Smooth muscle cell of the brain vasculature (primary cell): ENCODE measurements at regions not wholly inside any gene's neighbourhood (a gene's known extent, or its start where the extent isn't known, plus 50 kb on each side); places are given as distances from the start of the nearest gene placed in this dataset.
A peak's percentile ranks its signal among the peaks of the same experiment; 100 is the strongest.
"Not testable (repeated sequence)": the region's sequence is repeated elsewhere in the genome, so short reads cannot be mapped to it uniquely, and the experiment has no call there.

Source experiments
- DNase-seq: peaks from one replicate; pipeline ENCODE4 v3.0.0-alpha.2; 2012; ENCODE audit warnings: low read depth, low spot score

DNA sequence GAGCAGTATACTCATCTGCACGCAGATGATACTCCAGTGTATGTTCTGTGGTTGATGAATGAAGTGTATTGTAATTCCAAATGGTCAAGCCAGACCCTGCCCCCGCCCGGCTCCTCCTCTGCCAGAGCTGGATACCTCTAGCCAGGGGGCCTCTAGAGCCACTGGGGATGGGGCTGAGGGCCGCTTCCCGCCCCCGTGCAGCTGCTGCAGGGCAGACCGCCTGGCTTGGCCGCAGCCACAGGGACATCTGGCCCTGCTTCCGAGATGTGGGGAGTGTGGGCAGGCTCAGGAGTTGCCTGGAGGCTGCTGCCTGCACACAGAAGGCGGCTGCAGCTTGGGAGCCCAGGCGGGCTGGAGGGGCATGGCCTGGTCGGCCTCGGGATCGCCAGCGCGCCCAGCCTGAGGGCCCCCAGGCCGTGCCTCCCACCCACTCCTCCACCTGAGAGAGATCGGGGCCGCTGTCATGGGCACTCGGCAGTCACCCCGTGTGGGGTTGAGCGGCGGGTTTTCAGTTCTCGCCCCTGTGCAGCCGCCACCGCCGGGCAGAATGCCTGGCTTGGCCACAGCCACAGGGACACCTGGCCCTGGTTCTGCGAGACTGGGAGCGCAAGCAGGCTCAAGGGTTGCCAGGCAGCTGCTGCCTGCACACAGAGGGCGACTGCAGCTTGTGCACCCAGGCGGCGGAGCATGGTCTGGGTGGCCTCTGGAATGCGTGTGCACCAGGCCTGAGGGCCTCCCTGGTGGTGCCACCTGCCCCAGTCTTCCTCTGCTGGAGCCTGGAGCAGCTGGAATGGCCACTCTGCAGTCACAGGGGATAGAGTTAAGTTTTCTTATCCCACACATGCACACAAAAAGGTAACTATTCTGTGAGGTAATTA lies 1643.7 kb downstream of the SPATA31A7 start:
- not testable (repeated sequence) for DNase-seq

DNA sequence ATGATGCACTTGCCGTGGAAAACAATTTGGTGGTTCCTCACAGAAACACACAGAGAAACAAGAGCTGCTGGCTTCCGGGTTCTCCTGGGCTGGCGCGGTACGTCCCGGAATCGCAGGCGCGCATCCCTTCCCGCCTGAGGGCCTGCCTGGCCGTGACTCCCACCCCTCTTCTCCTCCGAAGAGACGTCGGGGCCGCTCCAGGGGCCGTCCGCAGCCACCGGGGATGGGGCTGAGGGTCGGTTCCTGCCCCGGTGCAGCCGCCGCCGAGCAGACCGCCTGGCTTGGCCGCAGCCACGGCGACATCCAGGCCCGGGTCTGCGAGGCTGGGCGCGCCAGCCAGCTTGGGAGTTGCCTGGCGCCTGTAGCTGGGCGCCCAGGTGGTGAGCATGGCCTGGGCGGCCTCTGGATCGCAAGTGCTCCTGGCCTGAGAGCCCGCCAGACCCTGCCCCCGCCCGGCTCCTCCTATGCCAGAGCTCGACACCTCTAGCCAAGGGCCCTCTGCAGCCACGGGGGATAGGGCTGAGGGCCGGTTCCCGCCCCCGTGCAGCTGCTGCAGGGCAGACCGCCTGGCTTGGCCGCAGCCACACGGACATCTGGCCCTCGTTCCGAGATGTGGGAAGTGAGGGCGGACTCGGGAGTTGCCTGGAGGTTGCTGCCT lies 1647.5 kb downstream of the SPATA31A7 start:
- DNase-seq: not testable (repeated sequence)

GRCh38 chr9:62838024-62838718 lies 1648.3 kb downstream of the SPATA31A7 start:
- peak; percentile 13 for DNase-seq

DNA sequence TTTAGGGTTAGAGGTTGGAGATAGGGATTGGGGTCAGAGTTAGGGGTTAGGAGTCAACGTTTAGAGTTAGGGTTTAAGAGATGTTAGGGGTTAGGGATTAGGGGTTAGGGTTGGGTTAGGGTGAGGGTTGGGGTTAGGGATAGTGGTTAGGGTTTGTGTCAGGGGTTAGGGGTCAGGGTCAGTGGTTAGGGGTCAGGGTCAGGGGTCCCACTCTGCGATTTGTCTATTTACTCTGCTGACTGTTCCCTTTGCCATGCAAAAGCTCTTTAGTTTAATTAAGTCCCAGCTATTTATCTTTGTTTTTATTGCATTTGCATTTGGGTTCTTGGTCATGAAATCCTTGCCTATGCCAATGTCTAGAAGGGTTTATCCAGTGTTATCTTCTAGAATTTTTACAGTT lies 1649.3 kb downstream of the SPATA31A7 start:
- not testable (repeated sequence) for DNase-seq

GRCh38 chr9:62843145-62843544 lies 1653.3 kb downstream of the SPATA31A7 start:
- not testable (repeated sequence) for DNase-seq

DNA sequence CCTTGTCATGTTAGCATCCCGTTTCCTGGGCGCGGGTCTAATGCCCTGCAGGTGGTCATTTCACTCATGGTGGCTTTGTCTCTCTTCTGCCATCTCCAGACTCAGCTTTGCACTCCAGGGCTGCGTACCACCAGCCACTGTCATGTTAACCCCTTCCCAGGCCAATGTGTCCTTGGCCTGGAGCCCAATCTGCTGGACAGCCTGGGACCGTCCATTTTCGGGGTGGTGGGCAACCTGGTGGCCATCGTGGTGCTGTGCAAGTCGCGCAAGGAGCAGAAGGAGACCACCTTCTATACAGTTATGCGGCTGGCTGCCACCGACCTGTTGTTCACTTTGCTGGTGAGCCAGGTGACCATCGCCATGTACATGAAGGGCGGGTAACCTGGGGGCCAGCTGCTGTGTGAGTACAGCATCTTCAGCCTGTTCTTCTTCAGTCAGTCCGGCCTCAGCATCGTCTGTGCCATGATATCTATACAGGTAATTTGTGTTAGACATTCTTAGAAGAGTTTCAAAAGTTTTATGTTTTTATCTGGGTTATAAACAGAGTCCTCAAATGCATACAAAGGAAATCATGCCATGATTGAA lies 1654.0 kb downstream of the SPATA31A7 start:
- not testable (repeated sequence) for DNase-seq

- not testable (repeated sequence) for DNase-seq
These were observed 1654.9 kb downstream of the SPATA31A7 start for GRCh38 chr9:62844681-62845185.

- DNase-seq: not testable (repeated sequence)
These were observed 1658.4 kb downstream of the SPATA31A7 start for GRCh38 chr9:62848258-62848657.

DNA sequence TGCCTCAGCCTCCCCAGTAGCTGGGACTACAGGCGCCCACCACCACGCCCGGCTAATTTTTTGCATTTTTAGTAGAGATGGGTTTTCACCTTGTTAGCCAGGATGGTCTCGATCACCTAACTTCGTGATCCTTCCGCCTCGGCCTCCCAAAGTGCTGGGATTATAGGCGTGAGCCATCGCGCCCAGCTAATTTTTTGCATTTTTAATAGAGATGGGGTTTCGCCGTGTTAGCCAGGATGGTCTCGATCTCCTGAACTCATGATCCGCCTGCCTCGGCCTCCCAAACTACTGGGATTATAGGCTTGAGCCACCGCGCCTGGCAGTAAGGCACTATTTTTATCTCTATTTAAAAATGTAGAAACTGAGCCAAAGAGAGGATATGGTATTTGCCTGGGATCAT lies 1660.2 kb downstream of the SPATA31A7 start:
- not testable (repeated sequence) for DNase-seq

GRCh38 chr9:62857280-62857679 lies 1667.4 kb downstream of the SPATA31A7 start:
- not testable (repeated sequence) for DNase-seq

- DNase-seq: not testable (repeated sequence)
These were observed 1668.4 kb downstream of the SPATA31A7 start for GRCh38 chr9:62858240-62858639.

DNA sequence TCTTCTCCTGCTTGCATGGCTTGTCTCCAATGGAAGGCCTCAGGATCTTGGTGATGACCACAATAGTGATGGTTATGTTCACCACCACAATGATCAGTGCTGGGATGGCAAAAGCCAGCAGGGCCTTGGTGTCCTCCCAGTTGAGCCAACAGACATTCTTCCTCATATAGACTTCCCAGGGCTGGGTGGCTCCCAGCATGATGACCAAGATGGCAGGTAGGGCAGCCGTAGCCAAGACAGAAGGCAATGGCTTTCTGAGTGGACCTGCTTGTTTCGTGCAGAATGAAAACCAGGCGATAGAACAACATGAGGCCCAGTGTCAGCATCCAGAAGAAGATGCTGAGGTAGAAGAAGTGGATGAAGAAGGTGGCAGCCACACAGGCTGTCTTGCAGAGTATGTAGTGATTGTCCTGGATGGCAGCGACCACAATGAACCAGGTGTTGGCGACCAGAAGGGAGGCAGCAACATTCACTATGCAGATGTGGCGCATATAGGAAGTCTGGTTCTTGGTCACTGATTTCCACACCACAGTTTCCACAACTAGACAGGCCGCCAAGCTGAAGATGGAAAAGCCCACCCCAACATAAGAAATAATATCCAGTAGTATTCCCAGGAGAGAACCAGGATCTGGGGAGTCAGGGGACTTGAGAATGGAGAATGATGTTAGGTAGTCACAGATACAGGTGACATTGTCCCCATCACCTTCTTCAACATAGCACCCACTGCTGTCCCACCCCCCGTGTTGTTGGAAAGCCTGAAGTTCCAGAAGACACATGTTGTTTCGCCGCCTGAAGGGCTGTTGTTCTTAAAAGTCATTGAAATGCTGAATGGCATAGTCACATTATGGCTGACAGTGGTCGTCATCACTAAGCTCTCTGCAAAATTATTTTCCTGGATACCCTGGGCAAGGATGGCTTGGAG lies 1671.4 kb downstream of the SPATA31A7 start:
- DNase-seq: not testable (repeated sequence)

GRCh38 chr9:62862180-62862579 lies 1672.3 kb downstream of the SPATA31A7 start:
- DNase-seq: not testable (repeated sequence)

- not testable (repeated sequence) for DNase-seq
These were observed 1673.5 kb downstream of the SPATA31A7 start for GRCh38 chr9:62863319-62863718.

GRCh38 chr9:62863867-62864266 lies 1674.0 kb downstream of the SPATA31A7 start:
- DNase-seq: not testable (repeated sequence)

GRCh38 chr9:62864481-62865469 lies 1674.9 kb downstream of the SPATA31A7 start:
- DNase-seq: not testable (repeated sequence)

GRCh38 chr9:62869061-62869460 lies 1679.2 kb downstream of the SPATA31A7 start:
- DNase-seq: not testable (repeated sequence)

- not testable (repeated sequence) for DNase-seq
These were observed 1681.9 kb downstream of the SPATA31A7 start for GRCh38 chr9:62871765-62872164.

DNA sequence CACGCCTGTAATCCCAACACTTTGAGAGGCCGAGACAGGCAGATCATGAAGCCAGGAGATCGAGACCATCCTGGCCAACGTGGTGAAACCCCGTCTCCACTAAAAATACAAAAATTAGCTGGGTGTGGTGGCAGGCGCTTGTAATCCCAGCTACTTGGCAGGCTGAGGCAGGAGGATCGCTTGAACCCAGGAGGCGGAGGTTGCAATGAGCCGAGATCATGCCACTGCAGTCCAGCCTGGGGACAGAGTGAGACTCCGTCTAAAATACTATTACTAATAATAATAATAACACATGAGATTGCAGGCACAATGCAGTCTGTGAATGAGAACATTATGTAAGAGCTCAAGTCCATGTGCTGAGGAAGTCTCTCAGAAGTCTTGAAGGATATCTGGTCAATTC lies 1684.4 kb downstream of the SPATA31A7 start:
- DNase-seq: not testable (repeated sequence)
